HG03175 (cell line): ENCODE measurements at regions not wholly inside any gene's neighbourhood (a gene's known extent, or its start where the extent isn't known, plus 50 kb on each side); places are given as distances from the start of the nearest gene placed in this dataset.
"Not testable (repeated sequence)": the region's sequence is repeated elsewhere in the genome, so short reads cannot be mapped to it uniquely, and the experiment has no call there.

Source experiments
- ATAC-seq: cut with Tn5 transposase; IDR thresholded peaks from one replicate; pipeline ENCODE4 v1.9.1; 2021; ENCODE audit warnings: mild to moderate bottlenecking, moderate library complexity; ENCODE audit not compliant: unreplicated experiment

GRCh38 chr14:61602003-61602732 is 93.1 kb upstream of the HIF1A start:
- no peak for ATAC-seq

- ATAC-seq = no peak
Observed at GRCh38 chr14:61602733-61603077, 92.6 kb upstream of the HIF1A start.

GRCh38 chr14:61603736-61604135 is 91.6 kb upstream of the HIF1A start:
- ATAC-seq = no peak

GRCh38 chr14:61607570-61608244 is 87.6 kb upstream of the HIF1A start:
- ATAC-seq = no peak

GRCh38 chr14:61608245-61609165 is 86.8 kb upstream of the HIF1A start:
- no peak for ATAC-seq

- no peak for ATAC-seq
Observed at GRCh38 chr14:61609191-61609843, 86.0 kb upstream of the HIF1A start.

GRCh38 chr14:61609884-61610283 is 85.4 kb upstream of the HIF1A start:
- no peak for ATAC-seq

GRCh38 chr14:61610900-61611299 is 84.4 kb upstream of the HIF1A start:
- no peak for ATAC-seq

GRCh38 chr14:61611880-61612630 is 83.3 kb upstream of the HIF1A start:
- ATAC-seq = no peak

- not testable (repeated sequence) for ATAC-seq
Observed at GRCh38 chr14:61613006-61613405, 82.3 kb upstream of the HIF1A start.

- no peak for ATAC-seq
Observed at GRCh38 chr14:61614693-61615092, 80.6 kb upstream of the HIF1A start.

GRCh38 chr14:61615743-61616523 is 79.4 kb upstream of the HIF1A start:
- no peak for ATAC-seq

GRCh38 chr14:61616524-61617185 is 78.7 kb upstream of the HIF1A start:
- ATAC-seq = no peak

GRCh38 chr14:61618448-61618847 is 76.9 kb upstream of the HIF1A start:
- no peak for ATAC-seq

GRCh38 chr14:61619494-61619893 is 75.8 kb upstream of the HIF1A start:
- no peak for ATAC-seq

GRCh38 chr14:61620130-61620946 is 75.0 kb upstream of the HIF1A start:
- ATAC-seq = no peak

GRCh38 chr14:61621444-61621843 is 73.9 kb upstream of the HIF1A start:
- no peak for ATAC-seq

GRCh38 chr14:61622051-61622450 is 73.3 kb upstream of the HIF1A start:
- no peak for ATAC-seq
